ENCODE measurements at regions not wholly inside any gene's neighbourhood (a gene's known extent, or its start where the extent isn't known, plus 50 kb on each side); places are given as distances from the start of the nearest gene placed in this dataset.

GRCh38 chr2:71799013-71799575 lies 345.7 kb downstream of the DYSF start:
- Histone ChIP-seq H3K27me3 (no peaks in the 10 kb centered on the region), H3K4me3 (no peak overlapping the region), H3K27ac (no peak overlapping the region), H3K4me1 (no peaks in the 10 kb centered on the region), H3K36me3 (no peaks in the 10 kb centered on the region), H3K9me3 (no peaks in the 10 kb centered on the region)
- TF ChIP-seq CTCF (IDR thresholded peaks at IDR 0.05) (no peak), POLR2A (IDR thresholded peaks at IDR 0.05) (no peak)
- DNase-seq: peak in 1 of 3 donors; percentile 15

DNA sequence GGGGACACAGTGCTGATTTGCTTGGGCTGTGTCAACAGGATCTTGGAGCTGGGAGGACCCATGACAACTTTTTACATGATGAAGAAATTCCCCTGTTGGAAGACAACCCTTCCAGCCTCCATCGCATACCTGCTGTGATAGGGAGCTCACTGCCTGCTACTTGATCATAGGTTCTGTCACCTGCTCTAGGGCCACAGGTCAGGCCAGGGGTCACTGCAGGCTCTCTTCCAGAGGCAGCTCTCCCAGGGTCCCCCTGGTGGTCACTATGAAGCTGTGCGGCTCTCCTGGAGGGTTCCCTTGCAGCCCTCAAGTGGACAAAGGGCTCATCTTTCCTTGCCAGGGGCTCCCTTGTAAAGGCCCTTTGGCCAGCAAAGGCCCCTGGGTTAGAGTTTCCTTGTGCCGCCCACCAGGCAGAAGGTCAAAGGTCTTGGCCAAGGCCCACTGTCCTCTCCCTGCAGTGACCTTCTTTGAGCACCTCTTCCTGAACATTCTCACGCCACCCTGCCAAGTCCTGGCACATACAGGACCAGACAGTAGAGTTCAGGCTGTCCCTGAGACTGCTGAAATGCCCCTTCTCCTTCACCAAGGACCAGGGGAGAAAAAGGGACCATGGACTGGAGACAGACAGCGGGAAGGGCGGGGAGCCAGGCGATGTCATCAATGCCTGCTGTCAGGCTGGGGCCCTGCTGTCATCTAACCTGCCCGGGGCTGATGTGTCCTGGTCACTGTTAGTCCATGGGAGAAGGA lies 345.1 kb downstream of the DYSF start:
- Histone ChIP-seq H3K4me3 (no peak overlapping the region), H3K36me3 (no peaks in the 10 kb centered on the region), H3K27ac (no peak overlapping the region), H3K4me1 (no peaks in the 10 kb centered on the region), H3K9me3 (no peaks in the 10 kb centered on the region), H3K27me3 (no peaks in the 10 kb centered on the region)
- peak in 1 of 3 donors; percentile 50 for DNase-seq
- TF ChIP-seq POLR2A (IDR thresholded peaks at IDR 0.05) (no peak), CTCF (IDR thresholded peaks at IDR 0.05) (peak in 4 of 6 experiments; percentile 48 to 67 (median 64))

- TF ChIP-seq POLR2A (IDR thresholded peaks at IDR 0.05) (no peak), CTCF (IDR thresholded peaks at IDR 0.05) (no peak)
- H3K4me1 ChIP-seq: no peaks in the 10 kb centered on the region
- H3K27me3 ChIP-seq: no peaks in the 10 kb centered on the region
- no peaks in the 10 kb centered on the region for H3K36me3 ChIP-seq
- no peak overlapping the region for H3K4me3 ChIP-seq
- H3K9me3 ChIP-seq: no peaks in the 10 kb centered on the region
- H3K27ac ChIP-seq: no peak overlapping the region
- peak in 1 of 3 donors; percentile 26 for DNase-seq
Measured at GRCh38 chr2:71797035-71797810, 343.9 kb downstream of the DYSF start.

- Histone ChIP-seq H3K27ac (no peak overlapping the region), H3K27me3 (no peaks in the 10 kb centered on the region), H3K4me1 (no peaks in the 10 kb centered on the region), H3K36me3 (no peaks in the 10 kb centered on the region), H3K4me3 (no peak overlapping the region), H3K9me3 (no peaks in the 10 kb centered on the region)
- peak in 1 of 3 donors; percentile 15 for DNase-seq
- no peak for TF ChIP-seq POLR2A (IDR thresholded peaks at IDR 0.05)
- TF ChIP-seq CTCF (IDR thresholded peaks at IDR 0.05): no peak
Measured at GRCh38 chr2:71796174-71796593, 342.8 kb downstream of the DYSF start.

DNA sequence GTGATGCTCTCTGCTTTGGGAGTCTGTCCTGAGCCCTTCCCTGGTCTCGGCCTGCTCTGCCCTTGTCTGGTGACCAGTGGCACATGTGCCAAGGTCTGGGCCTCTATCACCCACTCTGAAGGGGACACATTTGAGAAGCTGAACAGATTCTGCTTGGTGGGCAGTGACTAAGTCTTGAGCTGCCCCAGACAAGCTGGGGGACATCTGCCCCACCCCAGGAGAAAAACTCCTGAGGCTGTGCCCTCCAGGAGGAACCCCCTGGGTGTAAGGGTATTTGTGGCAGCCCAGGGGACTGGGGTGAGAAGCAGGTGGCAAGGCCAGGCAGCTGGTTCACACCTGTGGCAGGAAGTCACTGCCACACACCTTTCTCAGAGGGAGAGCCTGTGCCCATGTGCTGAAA lies 342.1 kb downstream of the DYSF start:
- no peak for TF ChIP-seq POLR2A (IDR thresholded peaks at IDR 0.05)
- TF ChIP-seq CTCF (IDR thresholded peaks at IDR 0.05): no peak
- DNase-seq: no peak
- Histone ChIP-seq H3K36me3 (no peaks in the 10 kb centered on the region), H3K4me3 (no peak overlapping the region), H3K27me3 (no peaks in the 10 kb centered on the region), H3K9me3 (no peaks in the 10 kb centered on the region), H3K4me1 (no peaks in the 10 kb centered on the region), H3K27ac (no peak overlapping the region)

Measured in Peyer's patch (tissue), 4 donors.